ENCODE measurements at regions not wholly inside any gene's neighbourhood (a gene's known extent, or its start where the extent isn't known, plus 50 kb on each side); places are given as distances from the start of the nearest gene placed in this dataset.

DNA sequence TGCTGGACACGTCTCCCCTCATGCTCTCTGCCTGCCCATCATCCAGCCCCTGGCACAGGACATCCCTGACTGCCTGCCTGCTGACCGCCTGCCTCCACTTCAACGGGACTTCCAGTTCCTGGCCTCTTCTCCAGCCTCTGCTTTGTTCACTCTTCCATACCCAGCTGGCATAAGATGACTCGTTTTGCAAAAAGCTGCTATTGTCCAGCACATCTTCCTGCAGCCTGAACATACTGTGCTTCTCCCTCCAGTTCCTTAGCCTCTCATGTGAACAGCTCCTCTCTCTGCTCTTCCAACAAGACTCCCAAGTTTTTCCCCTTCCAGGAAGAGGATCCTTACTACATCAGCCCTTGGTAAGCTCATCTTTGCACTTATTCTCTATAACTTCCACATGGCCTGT is 62.4 kb upstream of the SKOR2 start:
- BruUV-seq (replicated peaks), result no TSS peak
- H2AFZ ChIP-seq (ENCODE audit: low read length), result no peak overlapping the region
- no peak overlapping the region for H3K4me3 ChIP-seq (replicated peaks in 1 of 3; ENCODE audit: insufficient read depth in 1 of 3, low read depth in 2 of 3, low read length in 3 of 3)
- FAIRE-seq (no peak), DNase-seq (ENCODE audit: low spot score) (no peak), ATAC-seq (no peak)
- ChIA-PET CTCF (ENCODE audit: low intra/inter-chr PET ratio, low total read pairs) (no interaction called here), POLR2A (no interaction called here)
- WGBS (ENCODE audit: low lambda C conversion rate), result 0% methylated on average over 4 of the region's 4 CpGs
- intact Hi-C loops (cut with micrococcal nuclease; ENCODE audit: unreplicated experiment) (no loop called here), in situ Hi-C loops (cut with HindIII; ENCODE audit: extremely low pct_ligation_motif_present, low pct_unique_long_range_greater_than_20kb) (no loop called here)
- TF ChIP-seq ZNF878 (CRISPR knock-in tag; IDR thresholded peaks at IDR 0.05) (no peak), ZNF333 (CRISPR knock-in tag; IDR thresholded peaks at IDR 0.05; ENCODE audit: borderline replicate concordance) (no peak), TSC22D2 (CRISPR knock-in tag; IDR thresholded peaks at IDR 0.05; ENCODE audit: borderline replicate concordance) (no peak)
- TF ChIP-seq, protein P1, sequence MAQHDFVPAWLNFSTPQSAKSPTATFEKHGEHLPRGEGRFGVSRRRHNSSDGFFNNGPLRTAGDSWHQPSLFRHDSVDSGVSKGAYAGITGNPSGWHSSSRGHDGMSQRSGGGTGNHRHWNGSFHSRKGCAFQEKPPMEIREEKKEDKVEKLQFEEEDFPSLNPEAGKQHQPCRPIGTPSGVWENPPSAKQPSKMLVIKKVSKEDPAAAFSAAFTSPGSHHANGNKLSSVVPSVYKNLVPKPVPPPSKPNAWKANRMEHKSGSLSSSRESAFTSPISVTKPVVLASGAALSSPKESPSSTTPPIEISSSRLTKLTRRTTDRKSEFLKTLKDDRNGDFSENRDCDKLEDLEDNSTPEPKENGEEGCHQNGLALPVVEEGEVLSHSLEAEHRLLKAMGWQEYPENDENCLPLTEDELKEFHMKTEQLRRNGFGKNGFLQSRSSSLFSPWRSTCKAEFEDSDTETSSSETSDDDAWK (CRISPR knock-in tag; IDR thresholded peaks at IDR 0.05), result no peak
- TF ChIP-seq, protein P2, sequence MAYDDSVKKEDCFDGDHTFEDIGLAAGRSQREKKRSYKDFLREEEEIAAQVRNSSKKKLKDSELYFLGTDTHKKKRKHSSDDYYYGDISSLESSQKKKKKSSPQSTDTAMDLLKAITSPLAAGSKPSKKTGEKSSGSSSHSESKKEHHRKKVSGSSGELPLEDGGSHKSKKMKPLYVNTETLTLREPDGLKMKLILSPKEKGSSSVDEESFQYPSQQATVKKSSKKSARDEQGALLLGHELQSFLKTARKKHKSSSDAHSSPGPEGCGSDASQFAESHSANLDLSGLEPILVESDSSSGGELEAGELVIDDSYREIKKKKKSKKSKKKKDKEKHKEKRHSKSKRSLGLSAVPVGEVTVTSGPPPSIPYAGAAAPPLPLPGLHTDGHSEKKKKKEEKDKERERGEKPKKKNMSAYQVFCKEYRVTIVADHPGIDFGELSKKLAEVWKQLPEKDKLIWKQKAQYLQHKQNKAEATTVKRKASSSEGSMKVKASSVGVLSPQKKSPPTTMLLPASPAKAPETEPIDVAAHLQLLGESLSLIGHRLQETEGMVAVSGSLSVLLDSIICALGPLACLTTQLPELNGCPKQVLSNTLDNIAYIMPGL (CRISPR knock-in tag; IDR thresholded peaks at IDR 0.05; ENCODE audit: borderline replicate concordance in 1 of 2, low read depth in 1 of 2), result no peak
- TF ChIP-seq, protein P3, sequence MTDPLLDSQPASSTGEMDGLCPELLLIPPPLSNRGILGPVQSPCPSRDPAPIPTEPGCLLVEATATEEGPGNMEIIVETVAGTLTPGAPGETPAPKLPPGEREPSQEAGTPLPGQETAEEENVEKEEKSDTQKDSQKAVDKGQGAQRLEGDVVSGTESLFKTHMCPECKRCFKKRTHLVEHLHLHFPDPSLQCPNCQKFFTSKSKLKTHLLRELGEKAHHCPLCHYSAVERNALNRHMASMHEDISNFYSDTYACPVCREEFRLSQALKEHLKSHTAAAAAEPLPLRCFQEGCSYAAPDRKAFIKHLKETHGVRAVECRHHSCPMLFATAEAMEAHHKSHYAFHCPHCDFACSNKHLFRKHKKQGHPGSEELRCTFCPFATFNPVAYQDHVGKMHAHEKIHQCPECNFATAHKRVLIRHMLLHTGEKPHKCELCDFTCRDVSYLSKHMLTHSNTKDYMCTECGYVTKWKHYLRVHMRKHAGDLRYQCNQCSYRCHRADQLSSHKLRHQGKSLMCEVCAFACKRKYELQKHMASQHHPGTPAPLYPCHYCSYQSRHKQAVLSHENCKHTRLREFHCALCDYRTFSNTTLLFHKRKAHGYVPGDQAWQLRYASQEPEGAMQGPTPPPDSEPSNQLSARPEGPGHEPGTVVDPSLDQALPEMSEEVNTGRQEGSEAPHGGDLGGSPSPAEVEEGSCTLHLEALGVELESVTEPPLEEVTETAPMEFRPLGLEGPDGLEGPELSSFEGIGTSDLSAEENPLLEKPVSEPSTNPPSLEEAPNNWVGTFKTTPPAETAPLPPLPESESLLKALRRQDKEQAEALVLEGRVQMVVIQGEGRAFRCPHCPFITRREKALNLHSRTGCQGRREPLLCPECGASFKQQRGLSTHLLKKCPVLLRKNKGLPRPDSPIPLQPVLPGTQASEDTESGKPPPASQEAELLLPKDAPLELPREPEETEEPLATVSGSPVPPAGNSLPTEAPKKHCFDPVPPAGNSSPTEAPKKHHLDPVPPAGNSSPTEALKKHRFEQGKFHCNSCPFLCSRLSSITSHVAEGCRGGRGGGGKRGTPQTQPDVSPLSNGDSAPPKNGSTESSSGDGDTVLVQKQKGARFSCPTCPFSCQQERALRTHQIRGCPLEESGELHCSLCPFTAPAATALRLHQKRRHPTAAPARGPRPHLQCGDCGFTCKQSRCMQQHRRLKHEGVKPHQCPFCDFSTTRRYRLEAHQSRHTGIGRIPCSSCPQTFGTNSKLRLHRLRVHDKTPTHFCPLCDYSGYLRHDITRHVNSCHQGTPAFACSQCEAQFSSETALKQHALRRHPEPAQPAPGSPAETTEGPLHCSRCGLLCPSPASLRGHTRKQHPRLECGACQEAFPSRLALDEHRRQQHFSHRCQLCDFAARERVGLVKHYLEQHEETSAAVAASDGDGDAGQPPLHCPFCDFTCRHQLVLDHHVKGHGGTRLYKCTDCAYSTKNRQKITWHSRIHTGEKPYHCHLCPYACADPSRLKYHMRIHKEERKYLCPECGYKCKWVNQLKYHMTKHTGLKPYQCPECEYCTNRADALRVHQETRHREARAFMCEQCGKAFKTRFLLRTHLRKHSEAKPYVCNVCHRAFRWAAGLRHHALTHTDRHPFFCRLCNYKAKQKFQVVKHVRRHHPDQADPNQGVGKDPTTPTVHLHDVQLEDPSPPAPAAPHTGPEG (CRISPR knock-in tag; IDR thresholded peaks at IDR 0.05), result no peak
- TF ChIP-seq, protein P4, sequence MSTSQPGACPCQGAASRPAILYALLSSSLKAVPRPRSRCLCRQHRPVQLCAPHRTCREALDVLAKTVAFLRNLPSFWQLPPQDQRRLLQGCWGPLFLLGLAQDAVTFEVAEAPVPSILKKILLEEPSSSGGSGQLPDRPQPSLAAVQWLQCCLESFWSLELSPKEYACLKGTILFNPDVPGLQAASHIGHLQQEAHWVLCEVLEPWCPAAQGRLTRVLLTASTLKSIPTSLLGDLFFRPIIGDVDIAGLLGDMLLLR (CRISPR knock-in tag; IDR thresholded peaks at IDR 0.05), result no peak
- H3K4me1 ChIP-seq (ENCODE audit: insufficient read depth, low read length), result no peaks in the 10 kb centered on the region
- no peaks in the 10 kb centered on the region for H3K9me3 ChIP-seq (ENCODE audit: low read length)
- H3K9ac ChIP-seq (ENCODE audit: insufficient read depth, low read depth, low read length), result no peak overlapping the region
- no peaks in the 10 kb centered on the region for H3K79me2 ChIP-seq (ENCODE audit: insufficient read depth, low read length)
- no peaks in the 10 kb centered on the region for H3K36me3 ChIP-seq (replicated peaks in 1 of 2; ENCODE audit: control insufficient read depth in 1 of 2, insufficient read depth in 2 of 2, low read length in 2 of 2)
- H3K27ac ChIP-seq (ENCODE audit: extremely low read length, insufficient read depth, low read length), result no peak overlapping the region
- H4K20me1 ChIP-seq (ENCODE audit: insufficient read depth, low read length), result no peaks in the 10 kb centered on the region
- no peaks in the 10 kb centered on the region; a peak in 1 of 5 replicates for H3K27me3 ChIP-seq (ENCODE audit: control insufficient read depth in 1 of 2, insufficient read depth in 2 of 2, low read length in 2 of 2)
- no peak overlapping the region for H3K4me2 ChIP-seq (ENCODE audit: low read depth, low read length)
